MM.1S (cell line): ENCODE measurements at regions not wholly inside any gene's neighbourhood (a gene's known extent, or its start where the extent isn't known, plus 50 kb on each side); places are given as distances from the start of the nearest gene placed in this dataset.

Source experiments
- DNase-seq: peaks from one replicate; pipeline ENCODE4 v3.0.0-alpha.2; 2015
- H2AFZ ChIP-seq: fragments of 300-600 bp; sonication (generic); 2 replicates; pipeline ENCODE4 v1.6.0; 2016; ENCODE audit warnings: antibody characterized with exemption, low read length
- H3F3A ChIP-seq: fragments of 300-600 bp; sonication (generic); 2 replicates; pipeline ENCODE4 v1.6.1; 2016; ENCODE audit warnings: mild to moderate bottlenecking, antibody characterized with exemption, low read length, moderate library complexity, mixed read lengths; ENCODE audit not compliant: insufficient read depth
- H3K27ac ChIP-seq: fragments of 300-600 bp; sonication (generic); 2 replicates; pipeline ENCODE4 v1.5.1; 2016; ENCODE audit warnings: mild to moderate bottlenecking, low read length
- H3K27me3 ChIP-seq: fragments of 300-600 bp; sonication (generic); replicated peaks from 2 replicates; pipeline ENCODE4 v1.6.0; 2016; ENCODE audit warnings: low read length; ENCODE audit not compliant: insufficient read depth
- H3K36me3 ChIP-seq: fragments of 300-600 bp; sonication (generic); replicated peaks from 2 replicates; pipeline ENCODE4 v1.6.1; 2016; ENCODE audit warnings: mild to moderate bottlenecking, low read length, mixed read lengths; ENCODE audit not compliant: insufficient read depth
- H3K4me1 ChIP-seq: fragments of 300-600 bp; sonication (generic); 2 replicates; pipeline ENCODE4 v1.6.1; 2016; ENCODE audit warnings: low read length, mixed read lengths
- H3K4me2 ChIP-seq: fragments of 300-600 bp; sonication (generic); 2 replicates; pipeline ENCODE4 v1.6.0; 2016; ENCODE audit warnings: low read depth, low read length
- H3K4me3 ChIP-seq: fragments of 300-600 bp; sonication (generic); 2 replicates; pipeline ENCODE4 v1.5.1; 2016; ENCODE audit warnings: low read length, mixed read lengths
- H3K79me2 ChIP-seq: fragments of 300-600 bp; sonication (generic); 2 replicates; pipeline ENCODE4 v1.6.1; 2016; ENCODE audit warnings: mixed run types, low read length, mixed read lengths
- H3K9ac ChIP-seq: fragments of 300-600 bp; sonication (generic); 2 replicates; pipeline ENCODE4 v1.6.1; 2016; ENCODE audit warnings: low read length, mixed read lengths
- H3K9me2 ChIP-seq: fragments of 300-600 bp; sonication (generic); replicated peaks from 2 replicates; pipeline ENCODE4 v1.6.1; 2016; ENCODE audit warnings: mild to moderate bottlenecking, low read length, mixed read lengths; ENCODE audit not compliant: insufficient read depth
- H3K9me3 ChIP-seq: fragments of 300-600 bp; sonication (generic); replicated peaks from 2 replicates; pipeline ENCODE4 v1.6.1; 2016; ENCODE audit warnings: mild to moderate bottlenecking, low read length, mixed read lengths; ENCODE audit not compliant: insufficient read depth
- H4K20me1 ChIP-seq: fragments of 300-600 bp; sonication (generic); 2 replicates; pipeline ENCODE4 v1.6.1; 2016; ENCODE audit warnings: mild to moderate bottlenecking, low read length, moderate library complexity, mixed read lengths; ENCODE audit not compliant: insufficient read depth
- EZH2 ChIP-seq: fragments of 300-600 bp; sonication (generic); optimal IDR thresholded peaks from 2 replicates; pipeline ENCODE3; 2017; ENCODE audit warnings: low read depth, mild to moderate bottlenecking, antibody characterized with exemption, low read length, mixed read lengths
- EZH2phosphoT487 ChIP-seq: fragments of 300-600 bp; sonication (generic); IDR thresholded peaks from 2 replicates; pipeline ENCODE4 v1.6.1; 2018; ENCODE audit warnings: antibody characterized with exemption, low read length
- TF ChIP-seq, protein P1 (sequence below): fragments of 300-600 bp; sonication (generic); IDR thresholded peaks from 2 replicates; pipeline ENCODE4 v1.5.1; 2016; ENCODE audit warnings: antibody characterized with exemption, low read length, mixed read lengths

DNA sequence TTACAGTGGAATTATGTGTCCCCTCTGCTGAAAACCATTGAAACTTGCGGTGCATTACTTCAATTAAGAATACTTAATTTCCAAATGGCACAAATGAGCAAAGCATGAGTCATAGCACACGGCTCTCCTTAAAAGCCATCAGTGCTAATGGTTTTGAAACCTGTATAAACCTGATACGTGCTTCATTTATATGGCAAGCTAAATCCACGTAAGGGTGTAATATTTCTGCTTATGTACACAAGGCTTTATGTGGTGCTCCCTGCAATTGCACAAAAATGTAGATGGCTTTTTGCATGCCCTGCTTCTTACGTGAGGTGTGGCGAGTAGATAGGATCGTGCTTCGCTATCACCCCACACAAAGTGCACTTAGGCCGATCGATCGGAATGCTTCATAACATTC is 840.9 kb downstream of the GALR1 start:
- no peaks in the 10 kb centered on the region for H3K9me3 ChIP-seq
- no peaks in the 10 kb centered on the region for H3F3A ChIP-seq
- H3K4me1 ChIP-seq: no peaks in the 10 kb centered on the region
- H3K4me3 ChIP-seq: no peak overlapping the region
- H3K9ac ChIP-seq: no peak overlapping the region
- H3K36me3 ChIP-seq: no peaks in the 10 kb centered on the region
- H2AFZ ChIP-seq: no peak overlapping the region
- H3K27me3 ChIP-seq: no peaks in the 10 kb centered on the region
- no peaks in the 10 kb centered on the region for H3K9me2 ChIP-seq
- no peak for DNase-seq
- H3K79me2 ChIP-seq: no peaks in the 10 kb centered on the region
- TF ChIP-seq, protein P1, sequence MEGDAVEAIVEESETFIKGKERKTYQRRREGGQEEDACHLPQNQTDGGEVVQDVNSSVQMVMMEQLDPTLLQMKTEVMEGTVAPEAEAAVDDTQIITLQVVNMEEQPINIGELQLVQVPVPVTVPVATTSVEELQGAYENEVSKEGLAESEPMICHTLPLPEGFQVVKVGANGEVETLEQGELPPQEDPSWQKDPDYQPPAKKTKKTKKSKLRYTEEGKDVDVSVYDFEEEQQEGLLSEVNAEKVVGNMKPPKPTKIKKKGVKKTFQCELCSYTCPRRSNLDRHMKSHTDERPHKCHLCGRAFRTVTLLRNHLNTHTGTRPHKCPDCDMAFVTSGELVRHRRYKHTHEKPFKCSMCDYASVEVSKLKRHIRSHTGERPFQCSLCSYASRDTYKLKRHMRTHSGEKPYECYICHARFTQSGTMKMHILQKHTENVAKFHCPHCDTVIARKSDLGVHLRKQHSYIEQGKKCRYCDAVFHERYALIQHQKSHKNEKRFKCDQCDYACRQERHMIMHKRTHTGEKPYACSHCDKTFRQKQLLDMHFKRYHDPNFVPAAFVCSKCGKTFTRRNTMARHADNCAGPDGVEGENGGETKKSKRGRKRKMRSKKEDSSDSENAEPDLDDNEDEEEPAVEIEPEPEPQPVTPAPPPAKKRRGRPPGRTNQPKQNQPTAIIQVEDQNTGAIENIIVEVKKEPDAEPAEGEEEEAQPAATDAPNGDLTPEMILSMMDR: no peak
- TF ChIP-seq EZH2phosphoT487 (no peak), EZH2 (no peak)
- H3K27ac ChIP-seq: no peak overlapping the region
- no peaks in the 10 kb centered on the region for H4K20me1 ChIP-seq
- H3K4me2 ChIP-seq: no peak overlapping the region

DNA sequence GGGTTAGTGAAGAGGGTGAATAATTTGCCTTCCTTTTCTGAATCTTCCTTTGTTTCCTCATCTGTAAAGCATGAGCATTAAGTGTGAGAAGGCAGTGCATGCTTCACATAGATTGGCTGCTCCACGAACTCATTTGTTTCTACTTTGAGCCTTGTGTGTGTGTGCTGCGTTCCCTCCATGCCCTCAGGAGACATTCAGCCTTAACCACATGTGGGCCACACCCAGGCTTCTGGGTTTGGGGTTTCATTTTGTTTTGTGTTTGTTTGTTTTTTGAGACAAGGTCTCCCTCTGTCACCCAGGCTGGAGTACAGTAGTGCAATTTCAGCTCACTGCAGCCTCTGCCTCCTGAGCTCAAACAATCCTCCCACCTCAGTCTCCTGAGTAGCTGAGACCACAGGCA is 843.3 kb downstream of the GALR1 start:
- Histone ChIP-seq H3F3A (no peaks in the 10 kb centered on the region), H3K4me1 (no peaks in the 10 kb centered on the region), H3K9ac (no peak overlapping the region), H3K4me3 (no peak overlapping the region), H3K27me3 (no peaks in the 10 kb centered on the region), H3K9me2 (no peaks in the 10 kb centered on the region), H3K79me2 (no peaks in the 10 kb centered on the region), H3K9me3 (no peaks in the 10 kb centered on the region), H3K27ac (no peak overlapping the region), H3K36me3 (no peaks in the 10 kb centered on the region), H3K4me2 (no peak overlapping the region), H2AFZ (no peak overlapping the region), H4K20me1 (no peaks in the 10 kb centered on the region)
- TF ChIP-seq EZH2 (no peak), EZH2phosphoT487 (no peak)
- TF ChIP-seq, protein P1: no peak
- DNase-seq: no peak

DNA sequence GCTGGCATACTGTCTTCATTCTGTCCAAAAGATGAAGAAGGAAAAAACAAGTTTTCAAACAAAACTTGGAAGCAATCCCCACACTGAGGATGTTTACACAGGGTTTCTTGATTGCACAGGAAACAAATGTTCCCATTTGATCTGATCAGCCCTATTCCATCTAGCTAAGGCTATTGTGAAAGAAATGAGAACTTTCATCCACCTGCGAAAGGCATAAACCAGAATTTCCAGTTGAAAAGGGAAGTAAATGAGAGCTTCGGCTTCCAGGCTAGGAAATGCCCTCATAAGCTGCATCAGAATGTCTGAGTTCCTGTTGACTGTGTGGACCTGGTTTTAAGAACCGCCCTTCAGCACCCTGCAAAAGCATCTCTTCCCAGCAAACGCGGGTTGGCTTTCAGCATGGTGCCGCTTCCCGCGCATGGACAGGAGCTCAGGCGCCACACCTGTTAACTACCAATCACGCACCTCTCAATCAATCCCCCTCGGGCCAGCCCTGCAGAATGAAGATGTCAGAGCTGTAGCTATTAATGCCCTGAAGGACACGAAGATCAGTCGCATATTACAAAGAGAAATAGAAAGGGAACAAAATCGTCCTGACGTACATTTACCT is 850.4 kb downstream of the GALR1 start:
- Histone ChIP-seq H2AFZ (no peak overlapping the region), H3K4me1 (no peaks in the 10 kb centered on the region), H3K36me3 (no peaks in the 10 kb centered on the region), H3K9me2 (no peaks in the 10 kb centered on the region), H3K9ac (no peak overlapping the region), H3K4me2 (no peak overlapping the region), H3K79me2 (no peaks in the 10 kb centered on the region), H3K27ac (no peak overlapping the region), H3K4me3 (no peak overlapping the region), H3F3A (no peaks in the 10 kb centered on the region), H4K20me1 (no peaks in the 10 kb centered on the region), H3K9me3 (no peaks in the 10 kb centered on the region), H3K27me3 (no peaks in the 10 kb centered on the region)
- DNase-seq: no peak
- TF ChIP-seq, protein P1: no peak
- no peak for TF ChIP-seq EZH2
- TF ChIP-seq EZH2phosphoT487: no peak
